Activated CD4-positive, alpha-beta T cell treated with anti-CD3 and anti-CD28 coated beads for 36 hours (primary cell): ENCODE measurements at regions not wholly inside any gene's neighbourhood (a gene's known extent, or its start where the extent isn't known, plus 50 kb on each side); places are given as distances from the start of the nearest gene placed in this dataset.

Experiments
- ATAC-seq: fragments of 200-7000 bp; cut with Tn5 transposase; one replicate; pipeline ENCODE4 v1.10.0; 2021; ENCODE audit warnings: mild to moderate bottlenecking, moderate library complexity
- CTCF ChIA-PET: fragments of 350-600 bp; sonication (Branson Sonifier 250); formaldehyde crosslinking; loops from one replicate; lab custom pipeline; 2021; ENCODE audit warnings: antibody characterized with exemption; lab: Charles Lee
- POLR2A ChIA-PET: fragments of 350-600 bp; sonication (Branson Sonifier 250); formaldehyde crosslinking; loops from one replicate; lab custom pipeline; 2021; ENCODE audit warnings: antibody characterized with exemption, inconsistent platforms; lab: Charles Lee
- DNase-seq: peaks from one replicate; pipeline ENCODE4 v3.0.0-alpha.2; 2020
- H3K27ac Mint-ChIP-seq: one replicate; pipeline ENCODE4 v1.8.0; 2021; ENCODE audit warnings: mixed read lengths
- H3K27me3 Mint-ChIP-seq: one replicate; pipeline ENCODE4 v1.8.0; 2021; ENCODE audit warnings: mixed read lengths
- H3K36me3 Mint-ChIP-seq: one replicate; pipeline ENCODE4 v1.8.0; 2021; ENCODE audit warnings: low read depth, mixed read lengths
- H3K4me1 Mint-ChIP-seq: one replicate; pipeline ENCODE4 v1.8.0; 2021; ENCODE audit warnings: mixed read lengths
- H3K4me3 Mint-ChIP-seq: one replicate; pipeline ENCODE4 v1.8.0; 2021; ENCODE audit warnings: mild to moderate bottlenecking, moderate library complexity, mixed read lengths
- H3K9me3 Mint-ChIP-seq: one replicate; pipeline ENCODE4 v1.8.0; 2021; ENCODE audit warnings: low read depth, mixed read lengths
- intact Hi-C, 2 experiments: fragments of 100-400 bp; cut with DNase I in 1 of 2; cut with micrococcal nuclease in 1 of 2; formaldehyde crosslinking; loops; one replicate each; pipeline versions ENCODE4 v1.14.2 to v1.15.1; 2022 to 2024; cut with DNase I, micrococcal nuclease

DNA sequence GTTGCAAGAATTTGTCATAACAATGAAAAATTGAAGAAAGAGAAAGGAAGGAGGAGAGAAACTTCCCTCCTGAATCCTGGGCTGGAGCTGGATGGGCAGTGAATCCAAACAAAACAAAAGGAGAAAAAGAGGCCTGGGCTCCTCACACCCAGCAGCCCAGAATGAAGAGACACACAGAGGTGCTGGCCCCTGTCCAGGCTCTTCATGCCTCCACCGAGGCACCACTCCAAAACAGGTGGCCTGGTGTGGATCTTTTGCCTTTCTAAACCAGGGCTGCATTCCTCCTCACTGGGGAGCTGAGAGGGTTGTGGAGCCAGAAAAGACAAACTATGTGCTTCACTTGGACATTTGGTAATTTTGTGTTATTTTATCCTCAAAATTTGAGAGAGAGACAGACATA lies 76.0 kb downstream of the FAM124B start:
- ChIA-PET POLR2A (no interaction called here), CTCF (interaction anchor here (0.8 kb wide), 1 partner anchor 39 kb away, joined by 3 read pairs; no protein-coding TSS in a partner anchor)
- intact Hi-C loops: no loop called here
- DNase-seq (no peak), ATAC-seq (no peak)
- Mint-ChIP-seq H3K9me3 (no peaks in the 10 kb centered on the region), H3K27ac (no peak overlapping the region), H3K4me1 (no peaks in the 10 kb centered on the region), H3K4me3 (no peak overlapping the region), H3K36me3 (no peaks in the 10 kb centered on the region), H3K27me3 (peaks cover 22% of the 10 kb centered on the region)

DNA sequence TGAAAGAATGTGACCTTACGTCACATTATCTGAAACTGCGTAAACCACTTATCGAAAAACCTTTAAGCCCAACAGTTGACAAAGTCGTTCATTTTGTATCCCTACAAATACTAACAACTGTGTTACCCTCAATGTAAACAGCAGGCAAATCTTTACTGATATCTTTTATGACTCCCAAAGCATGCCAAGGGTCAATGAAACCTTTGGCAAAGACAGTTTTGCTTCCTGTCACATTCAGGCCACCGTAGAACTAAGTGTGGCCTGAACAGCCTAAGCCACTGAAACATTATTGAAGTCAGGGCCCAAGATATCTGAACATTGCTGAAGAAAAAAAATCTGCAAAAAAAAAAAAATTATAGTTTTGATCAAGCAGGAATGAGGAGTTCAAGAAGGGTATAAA lies 77.3 kb downstream of the FAM124B start:
- Mint-ChIP-seq H3K9me3 (no peaks in the 10 kb centered on the region), H3K27me3 (peaks cover 20% of the 10 kb centered on the region), H3K4me1 (no peaks in the 10 kb centered on the region), H3K4me3 (no peak overlapping the region), H3K36me3 (no peaks in the 10 kb centered on the region), H3K27ac (no peak overlapping the region)
- DNase-seq (no peak), ATAC-seq (no peak)
- POLR2A ChIA-PET: no interaction called here
- intact Hi-C loops: no loop called here
- CTCF ChIA-PET: no interaction called here

DNA sequence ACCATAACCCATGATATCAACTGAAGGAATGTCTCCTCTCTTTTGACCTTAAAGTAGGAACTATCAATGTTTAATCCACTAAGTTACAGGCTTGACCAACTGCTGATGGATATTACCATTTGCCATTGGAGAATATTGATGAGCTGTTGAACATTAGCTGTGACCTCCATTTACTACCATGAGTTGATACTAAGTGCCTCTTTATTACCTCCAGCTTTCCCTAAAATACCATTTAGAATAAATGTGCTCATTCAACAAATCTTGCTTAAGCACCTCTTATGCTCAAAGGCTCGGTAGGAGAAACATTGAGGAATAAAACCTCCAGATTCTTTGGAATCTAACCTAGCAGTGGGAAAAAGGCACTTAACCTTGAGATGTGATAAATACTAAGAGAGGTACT lies 81.2 kb downstream of the FAM124B start:
- intact Hi-C loops: no loop called here
- POLR2A ChIA-PET: no interaction called here
- H3K36me3 Mint-ChIP-seq: no peaks in the 10 kb centered on the region
- DNase-seq (no peak), ATAC-seq (no peak)
- no peaks in the 10 kb centered on the region for H3K4me1 Mint-ChIP-seq
- peaks cover 20% of the 10 kb centered on the region for H3K27me3 Mint-ChIP-seq
- H3K9me3 Mint-ChIP-seq: no peaks in the 10 kb centered on the region
- H3K27ac Mint-ChIP-seq: no peak overlapping the region
- CTCF ChIA-PET: no interaction called here
- no peak overlapping the region for H3K4me3 Mint-ChIP-seq

DNA sequence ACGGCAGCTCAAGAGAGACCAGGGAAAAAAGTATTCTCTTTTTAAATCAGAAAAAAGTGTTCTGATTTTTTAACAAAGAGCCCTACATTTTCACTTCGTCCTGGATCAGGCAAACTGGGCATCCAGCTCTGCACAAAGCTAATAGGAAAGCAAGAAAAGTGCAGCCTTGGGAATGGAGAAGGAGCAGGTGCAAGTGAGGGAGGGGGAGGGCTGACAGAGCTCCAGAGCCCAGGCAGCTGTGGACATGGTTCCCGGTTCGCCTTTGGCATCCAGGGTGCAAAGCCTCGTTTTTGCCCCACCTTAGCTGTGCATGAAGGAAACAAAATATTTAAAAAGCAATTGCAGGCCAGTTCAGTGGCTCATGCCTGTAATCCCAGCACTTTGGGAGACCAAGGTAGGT lies 82.2 kb downstream of the FAM124B start:
- ChIA-PET POLR2A (no interaction called here), CTCF (interaction anchor here (0.6 kb wide), 1 partner anchor 15 kb away, joined by 4 read pairs; no protein-coding TSS in a partner anchor)
- Mint-ChIP-seq H3K36me3 (no peaks in the 10 kb centered on the region), H3K27ac (no peak overlapping the region), H3K9me3 (no peaks in the 10 kb centered on the region), H3K4me3 (no peak overlapping the region), H3K4me1 (no peaks in the 10 kb centered on the region), H3K27me3 (peaks cover 22% of the 10 kb centered on the region)
- ATAC-seq: no peak
- intact Hi-C loops: no loop called here
- no peak for DNase-seq

DNA sequence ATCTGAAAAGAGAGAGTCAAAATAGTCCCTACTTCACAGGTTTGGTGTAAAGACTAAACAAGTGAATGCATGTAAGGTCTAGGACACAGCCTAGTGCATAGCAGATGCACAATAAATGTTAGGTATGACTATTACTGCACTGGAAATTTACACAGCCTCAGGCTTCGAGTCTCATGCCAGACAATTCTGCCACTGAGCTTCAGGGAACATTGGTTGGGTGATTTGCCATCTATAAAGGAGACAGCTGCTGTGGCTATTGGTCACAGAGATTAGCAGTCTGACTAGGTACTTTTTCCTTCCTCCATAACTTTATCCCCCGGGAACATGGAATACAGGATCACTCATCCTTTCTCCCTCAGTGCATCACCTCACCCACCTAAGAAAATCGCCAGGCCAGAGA lies 89.2 kb downstream of the FAM124B start:
- H3K27ac Mint-ChIP-seq: no peak overlapping the region
- intact Hi-C loops: no loop called here
- peaks cover 3% of the 10 kb centered on the region for H3K4me1 Mint-ChIP-seq
- H3K27me3 Mint-ChIP-seq: peaks cover 29% of the 10 kb centered on the region
- no peaks in the 10 kb centered on the region for H3K9me3 Mint-ChIP-seq
- no peaks in the 10 kb centered on the region for H3K36me3 Mint-ChIP-seq
- ATAC-seq: no peak
- ChIA-PET CTCF (interaction anchor here (0.7 kb wide), 1 partner anchor 340 kb away, joined by 3 read pairs; no protein-coding TSS in a partner anchor), POLR2A (no interaction called here)
- no peak overlapping the region for H3K4me3 Mint-ChIP-seq
- no peak for DNase-seq

DNA sequence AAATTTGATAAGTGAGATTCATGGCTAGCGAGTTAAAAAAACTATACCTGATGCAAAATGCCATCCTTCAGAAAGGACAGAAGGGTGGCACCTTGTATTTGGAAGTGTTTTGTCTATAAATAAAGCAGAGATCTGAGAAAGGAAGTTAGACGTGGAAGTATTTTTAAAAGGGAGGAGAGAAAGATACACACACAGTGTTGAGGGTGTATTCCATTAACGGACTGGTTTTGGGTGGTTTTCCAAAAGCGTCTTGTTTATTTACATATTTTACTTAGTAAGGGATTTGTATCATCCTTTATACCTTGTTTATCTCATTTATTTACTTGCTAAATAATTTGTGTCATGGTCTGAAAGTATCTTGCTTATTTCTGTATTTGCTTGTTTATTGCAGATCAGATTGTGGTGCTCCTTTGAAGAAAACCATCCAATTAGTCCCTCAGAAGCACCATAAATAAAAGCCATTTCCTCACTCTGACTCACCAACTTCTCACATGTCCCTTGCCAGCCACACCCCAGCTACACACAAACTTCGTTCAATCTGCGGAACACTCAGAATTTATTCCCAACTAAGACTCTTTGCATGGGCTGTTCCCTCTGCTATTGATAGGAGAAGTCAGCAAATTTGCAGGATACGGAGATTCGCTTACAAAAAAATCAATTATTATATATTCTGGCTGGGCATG lies 90.8 kb downstream of the FAM124B start:
- POLR2A ChIA-PET: no interaction called here
- CTCF ChIA-PET: no interaction called here
- H3K27me3 Mint-ChIP-seq: peaks cover 22% of the 10 kb centered on the region
- peaks cover 3% of the 10 kb centered on the region for H3K4me1 Mint-ChIP-seq
- no peak overlapping the region for H3K27ac Mint-ChIP-seq
- H3K36me3 Mint-ChIP-seq: no peaks in the 10 kb centered on the region
- no peak overlapping the region for H3K4me3 Mint-ChIP-seq
- DNase-seq: no peak
- no peaks in the 10 kb centered on the region for H3K9me3 Mint-ChIP-seq
- intact Hi-C loops: no loop called here
- no peak for ATAC-seq

DNA sequence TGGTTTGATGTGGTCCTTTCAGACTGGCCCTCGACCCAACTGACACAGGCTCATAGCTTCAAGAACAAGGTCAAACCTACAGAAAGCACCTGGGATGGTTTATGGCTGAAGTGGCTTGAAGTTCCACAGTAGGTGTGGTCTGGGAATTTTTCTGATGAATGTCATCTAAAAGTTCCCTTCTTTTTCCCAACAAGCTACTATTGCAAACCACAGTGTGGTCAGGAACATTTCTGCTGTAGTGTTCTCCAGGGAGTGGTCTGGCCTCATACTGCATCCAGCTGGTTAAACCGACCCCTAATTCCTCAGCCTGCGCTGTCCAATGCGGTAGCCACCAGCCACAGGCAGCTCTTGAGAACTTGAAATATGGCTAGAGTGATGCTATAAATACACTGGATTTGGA lies 92.7 kb downstream of the FAM124B start:
- no peak overlapping the region for H3K27ac Mint-ChIP-seq
- peaks cover 16% of the 10 kb centered on the region for H3K27me3 Mint-ChIP-seq
- no peak for DNase-seq
- no peaks in the 10 kb centered on the region for H3K36me3 Mint-ChIP-seq
- intact Hi-C loops: no loop called here
- peaks cover 3% of the 10 kb centered on the region for H3K4me1 Mint-ChIP-seq
- H3K4me3 Mint-ChIP-seq: no peak overlapping the region
- ATAC-seq: no peak
- CTCF ChIA-PET: interaction anchor here (0.6 kb wide), 1 partner anchor 22 kb away, joined by 3 read pairs; no protein-coding TSS in a partner anchor
- no peaks in the 10 kb centered on the region for H3K9me3 Mint-ChIP-seq
- POLR2A ChIA-PET: no interaction called here

DNA sequence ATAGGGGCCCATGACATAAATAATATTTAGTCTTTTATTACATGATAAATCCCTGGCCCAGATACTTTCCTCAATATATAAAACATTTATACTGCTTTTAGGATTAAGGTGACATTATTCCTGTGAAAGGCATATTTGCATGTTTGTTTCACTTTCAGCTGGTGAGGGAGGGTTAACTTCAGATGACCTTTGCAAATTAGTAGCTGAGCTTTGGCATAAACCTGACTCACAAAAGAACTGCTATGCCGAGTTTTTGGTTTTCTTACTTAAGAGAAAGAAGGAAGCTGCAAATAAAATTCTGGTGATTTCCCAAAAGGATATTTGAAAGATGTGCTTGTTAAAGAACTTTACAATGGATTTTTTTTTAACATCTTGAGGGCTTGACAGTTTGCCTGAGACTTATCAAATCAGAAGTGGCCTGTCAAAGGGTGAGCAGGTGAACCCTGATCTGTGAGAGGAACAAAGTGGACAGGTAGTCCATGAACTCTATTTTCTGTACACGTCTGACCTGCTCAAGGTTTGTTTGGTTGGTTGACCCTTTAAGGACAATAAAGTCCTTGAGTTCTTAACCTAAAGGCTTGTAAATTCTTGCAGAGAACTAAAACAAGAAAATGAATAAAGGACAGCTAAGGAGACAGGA lies 93.5 kb downstream of the FAM124B start:
- Mint-ChIP-seq H3K27ac (no peak overlapping the region), H3K36me3 (no peaks in the 10 kb centered on the region)
- CTCF ChIA-PET: interaction anchor here (0.6 to 1.1 kb wide), 2 partner anchors 21 to 25 kb away, joined by 3 read pairs; no protein-coding TSS in a partner anchor

DNA sequence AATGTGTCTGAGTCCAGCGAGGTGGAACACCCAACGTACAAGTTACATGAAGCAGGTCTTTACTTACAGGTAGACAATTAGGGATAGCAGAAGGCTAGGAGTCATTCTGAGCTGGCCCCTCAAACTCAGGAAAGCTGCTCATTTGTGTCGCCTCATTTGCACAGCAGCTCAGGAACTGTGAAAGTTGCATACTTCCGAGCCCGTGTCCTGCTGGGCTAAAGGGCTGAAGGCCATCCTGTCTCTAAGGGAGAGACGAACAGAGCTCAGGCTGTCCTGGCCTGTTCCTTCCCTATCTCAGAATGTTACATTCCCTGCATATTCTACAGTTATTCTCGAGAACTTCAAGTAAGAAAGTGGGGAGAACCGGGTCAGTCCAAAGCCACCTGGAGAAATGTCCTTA lies 99.0 kb downstream of the FAM124B start:
- Mint-ChIP-seq H3K9me3 (no peaks in the 10 kb centered on the region), H3K27me3 (peaks cover 5% of the 10 kb centered on the region), H3K36me3 (no peaks in the 10 kb centered on the region), H3K4me3 (no peak overlapping the region), H3K4me1 (no peaks in the 10 kb centered on the region), H3K27ac (no peak overlapping the region)
- DNase-seq: no peak
- ChIA-PET POLR2A (no interaction called here), CTCF (no interaction called here)
- ATAC-seq: no peak
- intact Hi-C loops: no loop called here

More for the DNA sequence above, 93.5 kb downstream of the FAM124B start:
- H3K9me3 Mint-ChIP-seq: no peaks in the 10 kb centered on the region
- H3K4me1 Mint-ChIP-seq: peaks cover 3% of the 10 kb centered on the region
- ATAC-seq (no peak), DNase-seq (no peak)
- intact Hi-C loops: no loop called here
- H3K4me3 Mint-ChIP-seq: no peak overlapping the region
- POLR2A ChIA-PET: no interaction called here
- peaks cover 14% of the 10 kb centered on the region for H3K27me3 Mint-ChIP-seq

DNA sequence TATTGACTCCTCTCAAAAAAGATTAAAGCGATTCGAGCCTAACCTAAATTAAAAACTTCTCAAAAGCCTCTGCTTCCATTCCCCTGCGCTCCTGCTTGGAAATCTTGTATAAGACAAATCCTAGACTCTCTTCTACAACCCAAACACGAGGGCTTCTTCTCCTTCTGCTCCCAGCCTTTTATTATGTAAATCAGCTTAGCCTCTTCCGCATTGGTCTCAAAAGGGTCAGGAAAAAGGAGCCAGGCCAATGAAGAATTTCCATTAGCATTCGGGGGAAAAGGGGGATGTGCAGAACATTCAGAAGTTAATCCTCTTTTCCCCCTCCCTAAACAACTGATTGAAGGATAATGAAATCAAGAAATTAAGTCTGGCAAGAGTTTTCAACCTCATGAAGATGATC lies 107.9 kb downstream of the FAM124B start:
- H3K4me1 Mint-ChIP-seq: no peaks in the 10 kb centered on the region
- no peaks in the 10 kb centered on the region for H3K36me3 Mint-ChIP-seq
- no peak for DNase-seq
- ATAC-seq: no peak
- no peaks in the 10 kb centered on the region for H3K9me3 Mint-ChIP-seq
- CTCF ChIA-PET: no interaction called here
- POLR2A ChIA-PET: no interaction called here
- H3K27me3 Mint-ChIP-seq: peaks cover 18% of the 10 kb centered on the region
- intact Hi-C loops: no loop called here
- H3K4me3 Mint-ChIP-seq: no peak overlapping the region
- H3K27ac Mint-ChIP-seq: no peak overlapping the region

DNA sequence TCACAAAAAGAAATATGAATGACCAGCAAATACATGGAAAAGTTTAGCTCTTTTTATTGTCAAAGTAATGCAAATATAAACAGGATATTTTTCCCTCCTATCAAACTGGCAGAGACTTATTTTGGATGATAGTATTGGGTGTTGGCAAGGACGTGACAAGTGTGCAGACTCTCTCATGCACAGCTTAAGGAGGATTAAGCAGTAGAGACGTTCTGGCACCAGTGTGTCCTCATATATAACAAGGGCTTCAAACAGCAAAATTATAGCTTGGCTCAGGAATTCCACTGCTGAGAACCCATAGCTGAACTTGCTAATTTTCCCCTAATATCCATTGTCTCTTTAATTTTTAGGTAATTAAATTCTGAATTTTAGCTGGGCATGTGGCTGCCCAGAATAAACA lies 114.4 kb downstream of the FAM124B start:
- ChIA-PET CTCF (interaction anchor here (0.7 to 9.6 kb wide), 9 partner anchors 9 to 316 kb away, joined by 3 to 199 read pairs (median 3); no protein-coding TSS in a partner anchor), POLR2A (no interaction called here)
- Mint-ChIP-seq H3K9me3 (no peaks in the 10 kb centered on the region), H3K27ac (no peak overlapping the region), H3K36me3 (no peaks in the 10 kb centered on the region), H3K27me3 (peaks cover 15% of the 10 kb centered on the region), H3K4me1 (no peaks in the 10 kb centered on the region), H3K4me3 (no peak overlapping the region)
- no peak for DNase-seq
- no peak for ATAC-seq
- intact Hi-C loops: no loop called here

DNA sequence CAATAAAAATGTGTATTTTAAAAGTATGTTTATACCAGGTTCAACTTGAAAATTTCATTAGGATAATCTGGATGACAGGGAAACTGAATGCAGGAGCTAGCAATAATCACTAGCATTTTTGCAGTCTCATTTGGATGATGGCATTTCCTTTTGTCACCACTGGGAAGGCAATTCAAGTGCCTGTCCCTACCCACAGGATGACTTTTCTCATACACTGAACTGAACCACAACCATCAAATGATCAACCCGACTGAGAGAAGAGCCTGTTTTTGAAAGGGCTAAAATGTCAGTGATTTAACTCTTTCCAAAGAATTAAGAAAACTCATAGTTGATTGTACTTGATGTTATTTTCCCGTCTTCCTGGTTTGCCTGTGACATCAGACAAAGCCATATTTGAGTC lies 115.0 kb downstream of the FAM124B start:
- CTCF ChIA-PET: interaction anchor here (0.7 to 9.6 kb wide), 10 partner anchors 8 to 316 kb away, joined by 3 to 199 read pairs (median 3); no protein-coding TSS in a partner anchor
- POLR2A ChIA-PET: no interaction called here
- ATAC-seq (no peak), DNase-seq (no peak)
- no peak overlapping the region for H3K27ac Mint-ChIP-seq
- H3K27me3 Mint-ChIP-seq: peaks cover 17% of the 10 kb centered on the region
- no peaks in the 10 kb centered on the region for H3K9me3 Mint-ChIP-seq
- H3K4me3 Mint-ChIP-seq: no peak overlapping the region
- no peaks in the 10 kb centered on the region for H3K4me1 Mint-ChIP-seq
- H3K36me3 Mint-ChIP-seq: no peaks in the 10 kb centered on the region
- intact Hi-C loops: no loop called here
